ENCODE measurements at regions not wholly inside any gene's neighbourhood (a gene's known extent, or its start where the extent isn't known, plus 50 kb on each side); places are given as distances from the start of the nearest gene placed in this dataset.

- TF ChIP-seq CTCF (conservative IDR thresholded peaks at IDR 0.05; ENCODE audit: low read length) (no peak), EZH2phosphoT487 (IDR thresholded peaks at IDR 0.05; ENCODE audit: borderline replicate concordance) (no peak)
These were observed 57.7 kb downstream of the DNAAF9 start for GRCh38 chr20:3349786-3350185.
